ENCODE measurements at regions not wholly inside any gene's neighbourhood (a gene's known extent, or its start where the extent isn't known, plus 50 kb on each side); places are given as distances from the start of the nearest gene placed in this dataset.

- no peak for DNase-seq
Observed at GRCh38 chr13:89684896-89685295, 1662.6 kb upstream of the MIR17HG start.

DNA sequence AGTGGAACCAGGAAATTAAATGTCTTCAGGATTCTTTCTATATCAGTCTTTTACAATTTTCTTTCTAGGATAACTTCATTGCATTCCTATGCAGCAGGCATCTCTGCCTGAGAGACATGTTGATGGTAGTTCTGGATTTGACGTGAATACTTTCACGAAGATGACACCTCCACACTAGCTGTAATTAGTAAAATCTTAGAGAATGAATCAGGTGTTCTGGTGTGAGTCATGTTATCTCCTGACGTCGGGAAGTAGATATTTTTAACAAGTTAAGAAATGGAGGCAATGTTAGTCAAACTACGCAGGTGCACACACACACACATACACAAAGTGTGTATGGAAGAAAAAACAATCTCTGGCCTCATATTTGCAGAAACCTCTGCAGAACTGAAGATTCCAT lies 1661.3 kb upstream of the MIR17HG start:
- DNase-seq: no peak

- no peak for DNase-seq
Observed at GRCh38 chr13:89687066-89687465, 1660.4 kb upstream of the MIR17HG start.

- no peak for DNase-seq
Observed at GRCh38 chr13:89688918-89689317, 1658.6 kb upstream of the MIR17HG start.

DNA sequence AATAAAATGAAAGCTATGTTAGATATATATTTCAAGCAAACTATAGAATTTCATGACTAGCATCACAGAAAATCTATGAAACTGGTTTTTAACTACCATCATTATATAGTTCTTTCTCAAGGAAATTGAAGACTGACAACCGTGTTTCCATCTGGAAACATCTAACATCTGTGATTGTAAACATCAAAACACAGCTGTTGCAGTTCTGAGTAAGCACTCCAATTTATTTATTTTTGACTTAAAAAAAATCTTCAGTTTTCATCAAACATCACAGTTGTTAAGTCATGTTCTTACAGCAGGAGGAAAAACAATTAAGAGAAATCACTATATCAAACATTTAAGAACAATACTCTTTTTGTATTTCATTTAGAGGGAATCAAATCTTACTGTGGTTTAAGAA lies 1653.0 kb upstream of the MIR17HG start:
- DNase-seq: no peak

DNA sequence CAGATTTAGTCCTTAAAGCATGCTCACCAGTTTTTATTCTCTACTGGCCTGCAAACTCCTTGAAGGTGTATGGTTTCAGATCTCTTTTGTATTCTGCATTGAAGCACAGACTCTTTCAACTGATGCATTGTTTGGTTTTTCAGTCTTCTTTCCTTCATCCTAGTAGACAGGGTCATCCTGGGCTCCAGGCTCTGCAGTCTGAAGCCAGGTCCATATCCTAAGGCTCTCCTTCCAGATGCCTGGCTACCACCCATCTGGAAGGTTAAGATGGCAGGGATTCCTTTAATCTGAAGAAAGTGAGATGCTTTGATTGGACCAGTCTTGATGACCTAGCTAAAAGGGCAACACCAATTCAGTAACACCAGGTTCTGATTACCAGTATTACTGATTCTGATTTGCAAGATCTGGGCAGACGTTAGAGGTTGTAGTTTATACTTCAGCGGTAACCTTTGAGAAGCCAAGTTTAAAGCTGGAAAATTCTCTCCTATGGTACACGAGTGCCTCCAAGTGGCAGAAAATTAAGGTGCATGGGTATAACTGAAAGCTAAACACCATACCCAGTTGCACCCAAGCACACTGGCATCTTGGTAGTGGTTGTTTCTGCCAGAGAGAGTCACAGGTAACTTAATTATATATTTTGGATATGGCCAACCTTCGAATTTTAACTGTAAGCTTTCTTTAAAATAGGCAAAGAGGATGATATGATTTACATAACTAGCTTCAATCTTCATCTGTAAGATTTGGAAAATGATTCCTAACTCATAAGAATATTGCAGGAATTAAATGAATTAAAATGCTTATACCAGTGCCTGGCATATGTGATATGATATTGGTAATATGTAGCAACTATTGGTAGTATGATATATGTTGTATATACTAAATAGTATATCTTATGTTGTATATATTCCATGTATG lies 1651.9 kb upstream of the MIR17HG start:
- DNase-seq: no peak

- no peak for DNase-seq
Observed at GRCh38 chr13:89701913-89702312, 1645.6 kb upstream of the MIR17HG start.

DNA sequence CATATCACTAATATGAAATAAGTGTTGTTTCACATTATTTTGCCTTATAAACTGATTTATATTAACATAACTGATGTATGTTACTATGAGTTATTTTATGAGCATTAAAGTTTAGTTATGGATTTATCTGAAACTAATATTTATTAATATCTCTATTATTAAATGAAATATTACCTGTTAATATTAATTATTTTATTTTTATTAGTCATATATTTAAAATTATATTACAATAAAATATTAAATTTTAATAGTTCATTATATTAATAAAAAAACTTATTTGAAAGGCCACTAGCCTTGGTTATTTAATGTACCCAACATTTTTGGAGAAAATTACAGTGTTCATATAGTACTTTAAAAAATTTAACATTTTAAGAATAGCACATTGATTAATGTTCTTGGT lies 1643.4 kb upstream of the MIR17HG start:
- no peak for DNase-seq

- no peak for DNase-seq
Observed at GRCh38 chr13:89708013-89708412, 1639.5 kb upstream of the MIR17HG start.

- no peak for DNase-seq
Observed at GRCh38 chr13:89721216-89721615, 1626.3 kb upstream of the MIR17HG start.

DNA sequence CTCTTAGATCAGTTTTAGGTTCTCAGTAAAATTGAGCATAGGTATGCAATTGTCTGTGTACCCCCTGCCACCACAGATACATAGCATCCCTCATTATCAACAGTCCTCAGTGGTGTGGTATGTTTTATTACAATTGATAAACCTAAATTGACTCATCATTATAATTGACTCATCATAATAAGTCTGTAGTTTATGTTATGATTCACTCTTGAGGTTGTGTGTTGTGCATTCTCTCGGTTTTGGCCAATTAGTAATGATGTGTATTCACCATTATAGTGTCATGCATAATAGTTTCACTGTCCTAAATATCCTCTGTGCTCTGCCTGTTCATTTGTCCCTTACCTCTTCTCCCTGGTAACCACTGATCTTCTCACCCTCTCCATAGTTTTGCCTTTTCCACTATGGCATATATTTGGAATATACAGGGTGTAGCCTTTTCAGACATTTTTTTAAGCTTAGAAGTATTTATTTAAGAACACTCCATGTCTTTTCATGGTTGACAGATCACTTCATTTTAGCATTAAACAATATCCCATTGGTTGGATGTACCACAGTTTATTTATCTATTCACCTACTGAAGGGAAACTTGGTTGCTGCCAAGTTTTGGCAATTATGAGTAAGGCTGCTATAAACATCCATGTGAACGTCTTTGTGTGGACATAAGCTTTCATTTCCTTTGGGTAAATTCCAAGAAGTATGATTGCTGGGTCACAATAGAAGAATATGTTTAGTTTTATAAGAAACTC lies 1620.6 kb upstream of the MIR17HG start:
- DNase-seq: no peak

GRCh38 chr13:89733829-89734228 lies 1613.7 kb upstream of the MIR17HG start:
- no peak for DNase-seq

DNA sequence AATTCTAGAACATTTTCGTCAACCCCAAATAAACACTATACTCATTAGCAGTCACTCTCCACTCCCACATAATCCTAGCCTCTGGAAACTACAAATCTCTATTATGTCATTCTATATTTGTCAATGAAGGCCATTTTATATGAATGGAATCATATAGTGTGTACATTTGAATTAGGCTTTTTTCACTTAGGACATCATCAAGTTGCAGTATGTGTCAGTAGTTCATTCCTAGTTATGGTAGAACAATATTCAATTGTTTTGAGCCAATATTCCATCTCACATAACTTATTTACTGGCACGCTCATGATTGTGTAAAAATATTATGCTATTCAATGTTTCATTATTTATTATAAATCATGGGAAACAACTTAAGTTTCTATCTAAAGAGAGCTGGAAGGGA lies 1610.4 kb upstream of the MIR17HG start:
- DNase-seq: no peak

DNA sequence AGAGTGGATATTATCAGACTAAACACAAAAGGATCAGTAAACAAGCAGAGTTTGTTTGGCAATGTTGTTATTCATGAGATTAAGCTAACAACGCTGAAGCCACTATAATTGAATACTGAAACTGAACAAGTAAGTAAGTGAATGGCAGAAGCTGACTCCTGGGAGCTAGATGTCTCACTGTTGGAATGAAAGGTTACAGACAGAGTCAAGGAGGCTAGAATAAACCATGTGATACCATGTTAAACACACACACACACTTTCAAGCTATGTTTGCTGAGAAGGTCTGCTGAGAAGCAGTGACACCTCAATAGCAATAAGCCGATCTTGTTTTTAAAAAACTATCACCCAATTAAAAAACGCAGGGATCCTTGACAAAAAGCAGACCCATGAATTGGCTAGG lies 1609.4 kb upstream of the MIR17HG start:
- no peak for DNase-seq

DNA sequence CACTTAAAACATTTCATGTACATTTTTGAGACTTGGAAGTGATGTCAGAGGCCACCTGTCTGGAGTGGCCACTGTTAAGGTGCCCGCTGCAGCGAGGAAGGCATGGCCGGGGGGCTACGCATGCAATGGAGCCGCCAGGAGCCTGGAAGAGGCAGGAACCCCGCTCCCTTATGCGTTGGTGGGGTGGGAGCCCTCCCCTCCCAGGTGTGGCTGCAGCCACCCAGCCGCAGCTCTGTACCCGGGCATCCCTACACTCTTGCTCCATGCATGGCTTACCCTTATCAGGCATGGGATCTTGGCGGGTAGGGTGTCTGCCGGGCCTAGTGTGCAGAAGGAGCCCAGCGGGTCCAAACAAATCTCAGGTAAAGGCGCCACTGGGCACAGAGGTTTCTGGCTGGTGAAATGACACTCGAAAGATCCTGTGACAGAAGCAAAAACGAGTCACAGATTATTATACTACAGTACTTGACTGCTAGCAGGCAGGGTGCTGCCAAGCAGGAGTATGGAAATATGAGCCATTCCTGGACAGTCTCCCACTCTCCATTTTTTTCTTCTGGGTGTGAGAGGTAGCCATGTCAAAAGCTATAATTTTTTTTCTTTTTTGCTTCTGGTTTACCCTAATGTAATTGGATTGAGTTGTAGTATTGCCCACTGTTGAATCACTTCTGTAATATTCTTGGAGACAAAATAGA lies 1606.3 kb upstream of the MIR17HG start:
- no peak for DNase-seq

- no peak for DNase-seq
Observed at GRCh38 chr13:89746554-89746953, 1600.9 kb upstream of the MIR17HG start.

GRCh38 chr13:89748716-89749115 lies 1598.8 kb upstream of the MIR17HG start:
- DNase-seq: no peak

DNA sequence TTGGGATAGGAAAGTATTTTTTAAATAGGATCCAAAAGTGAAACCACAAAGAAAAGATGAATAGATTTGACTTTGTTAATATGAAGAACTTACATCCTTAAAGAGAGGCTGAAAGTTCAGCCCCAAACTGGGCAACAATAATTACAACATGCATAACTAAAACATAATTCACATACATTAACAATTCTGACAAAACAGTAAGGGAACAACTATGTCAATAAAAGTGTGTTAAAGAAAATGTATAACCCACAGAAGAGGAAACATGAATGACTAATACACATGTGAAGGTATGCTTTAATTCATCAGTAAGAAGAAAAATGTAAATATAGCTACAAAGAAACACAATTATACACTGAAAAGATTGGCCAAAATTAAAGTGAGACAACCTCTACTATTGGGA lies 1597.6 kb upstream of the MIR17HG start:
- DNase-seq: no peak

DNA sequence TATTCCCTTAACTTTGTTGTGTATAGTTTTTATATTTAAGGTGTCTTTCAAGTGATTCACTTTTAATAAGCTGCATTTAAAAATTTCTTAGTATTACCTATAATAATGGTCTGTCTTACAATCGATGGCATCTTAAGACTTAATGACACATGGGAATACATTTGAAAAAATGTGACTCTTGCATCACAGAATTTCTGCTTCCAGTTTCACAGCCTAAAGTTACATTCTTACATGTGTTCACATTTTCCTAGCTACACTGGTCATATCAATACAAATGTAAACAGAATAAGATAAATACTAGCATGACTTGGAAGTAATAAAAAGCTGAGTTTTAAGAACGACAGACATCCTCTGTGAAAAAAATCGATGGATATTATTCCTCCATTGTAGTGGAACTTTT lies 1597.1 kb upstream of the MIR17HG start:
- no peak for DNase-seq

DNA sequence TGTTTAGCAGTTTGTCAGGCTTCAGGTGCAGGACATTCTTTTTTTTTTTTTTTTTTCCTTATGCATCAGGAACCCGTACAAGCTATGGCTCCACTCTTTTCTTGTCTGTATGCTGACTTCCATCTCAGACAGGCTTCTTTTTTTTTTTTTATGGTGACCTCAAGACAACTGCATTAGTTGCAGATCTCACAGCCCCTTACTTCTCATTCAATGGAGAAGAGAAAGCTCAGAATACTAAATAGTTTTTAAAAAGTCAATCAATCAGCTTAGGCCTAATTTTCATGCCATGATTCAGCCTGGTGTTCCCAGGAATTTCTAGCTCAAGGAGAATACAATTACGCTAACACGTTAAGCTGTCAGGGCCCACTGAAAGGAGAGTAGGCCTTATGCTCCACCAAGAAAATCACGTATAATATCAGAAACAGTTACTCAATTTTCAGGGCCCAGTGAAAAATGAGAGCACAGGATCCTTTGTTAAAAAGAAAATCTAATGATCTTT lies 1596.0 kb upstream of the MIR17HG start:
- DNase-seq: no peak

- no peak for DNase-seq
Observed at GRCh38 chr13:89752394-89752793, 1595.1 kb upstream of the MIR17HG start.

GRCh38 chr13:89755729-89756492 lies 1591.6 kb upstream of the MIR17HG start:
- no peak for DNase-seq

GRCh38 chr13:89763005-89763404 lies 1584.5 kb upstream of the MIR17HG start:
- no peak for DNase-seq
